Upper lobe of left lung (tissue), 6 donors: ENCODE measurements at regions not wholly inside any gene's neighbourhood (a gene's known extent, or its start where the extent isn't known, plus 50 kb on each side); places are given as distances from the start of the nearest gene placed in this dataset.

Experiments
- ATAC-seq, 2 donors: fragments of 200-7000 bp; cut with Tn5 transposase; one replicate each; pipeline ENCODE4 v1.9.1; 2022; ENCODE audit warnings: mild to moderate bottlenecking in 2 of 2, moderate library complexity in 2 of 2; ENCODE audit not compliant: low FRiP score in 2 of 2
- DNase-seq, 2 donors: peaks; one replicate each; pipeline ENCODE4 v3.0.0-alpha.2; 2019 to 2020
- H3K27ac ChIP-seq, 4 donors: fragments of 200-600 bp; sonication (generic); one replicate each; pipeline ENCODE4 v1.5.1; 2016 to 2019
- H3K27me3 ChIP-seq, 4 donors: fragments of 200-600 bp; sonication (generic); one replicate each; pipeline ENCODE4 v1.5.1; 2017 to 2019
- H3K36me3 ChIP-seq, 4 donors: fragments of 200-600 bp; sonication (generic); one replicate each; pipeline ENCODE4 v1.5.1; 2016 to 2019
- H3K4me1 ChIP-seq, 4 donors: fragments of 200-600 bp; sonication (generic); one replicate each; pipeline ENCODE4 v1.5.1; 2018 to 2019
- H3K4me3 ChIP-seq, 4 donors: fragments of 200-600 bp; sonication (generic); one replicate each; pipeline ENCODE4 v1.5.1; 2017 to 2019; ENCODE audit warnings: mild to moderate bottlenecking in 2 of 4, moderate library complexity in 1 of 4
- H3K9me3 ChIP-seq, 4 donors: fragments of 200-600 bp; sonication (generic); one replicate each; pipeline ENCODE4 v1.5.1; 2018 to 2019
- CTCF ChIP-seq, 6 experiments: fragments of 450-650 bp in 4 of 6; fragments of 200-600 bp in 2 of 6; sonication (generic) in 2 of 6; IDR thresholded peaks; one replicate each; pipeline ENCODE4 v1.5.1; 2016 to 2019; ENCODE audit warnings: antibody characterized with exemption in 6 of 6
- EP300 ChIP-seq, 4 donors: sonication (generic); formaldehyde crosslinking; IDR thresholded peaks; one replicate each; pipeline ENCODE4 v1.5.1; 2017; ENCODE audit warnings: antibody characterized with exemption in 4 of 4, control low read depth in 2 of 4
- POLR2A ChIP-seq, 4 donors: fragments of 450-650 bp; IDR thresholded peaks; one replicate each; pipeline ENCODE4 v1.5.1; 2016 to 2017; ENCODE audit warnings: antibody characterized with exemption in 4 of 4, mild to moderate bottlenecking in 2 of 4
- POLR2AphosphoS5 ChIP-seq, 2 donors: sonication (generic); formaldehyde crosslinking; IDR thresholded peaks; one replicate each; pipeline ENCODE4 v1.5.1; 2017; ENCODE audit warnings: antibody characterized with exemption in 2 of 2
- WGBS, 2 donors: methylation state at CpG; one replicate each; pipeline ENCODE4 v1.1.5; 2017 to 2018; 5-methylcytosine and 5-hydroxymethylcytosine counted together
- donor health status: DM: no; HTN: no; CAD: no; lungs with moderate emphysema.
- donor health status: DM: no; HTN: yes; CAD: no; lungs with severe emphysema.

GRCh38 chr2:236947294-236947693 lies 138.4 kb upstream of the COPS8 start:
- no peaks in the 10 kb centered on the region for H3K9me3 ChIP-seq
- ATAC-seq (no peak), DNase-seq (no peak)
- 46 to 59% methylated on average over 3 of the region's 3 CpGs for WGBS, 2 donors
- peaks cover 0 to 4% (median 2%) of the 10 kb centered on the region in 4 donors for H3K4me1 ChIP-seq
- H3K36me3 ChIP-seq = no peaks in the 10 kb centered on the region
- TF ChIP-seq POLR2A (IDR thresholded peaks at IDR 0.05) (no peak), EP300 (IDR thresholded peaks at IDR 0.05) (no peak), POLR2AphosphoS5 (IDR thresholded peaks at IDR 0.05) (no peak), CTCF (IDR thresholded peaks at IDR 0.05) (no peak)
- H3K27me3 ChIP-seq = no peaks in the 10 kb centered on the region
- no peak overlapping the region for H3K27ac ChIP-seq
- H3K4me3 ChIP-seq = no peak overlapping the region

GRCh38 chr2:236947896-236948295 lies 137.8 kb upstream of the COPS8 start:
- Histone ChIP-seq H3K9me3 (no peaks in the 10 kb centered on the region), H3K27ac (no peak overlapping the region), H3K36me3 (no peaks in the 10 kb centered on the region), H3K4me1 (peaks cover 0 to 4% (median 2%) of the 10 kb centered on the region in 4 donors), H3K4me3 (no peak overlapping the region), H3K27me3 (no peaks in the 10 kb centered on the region)
- DNase-seq (no peak), ATAC-seq (no peak)
- TF ChIP-seq CTCF (IDR thresholded peaks at IDR 0.05) = no peak
- 97 to 100% methylated on average over 5 to 9 of the region's 9 CpGs for WGBS, 2 donors

GRCh38 chr2:236949089-236949905 lies 136.4 kb upstream of the COPS8 start:
- Histone ChIP-seq H3K36me3 (no peaks in the 10 kb centered on the region), H3K9me3 (no peaks in the 10 kb centered on the region), H3K27me3 (no peaks in the 10 kb centered on the region), H3K27ac (peak overlapping the region in 1 of 4 donors; percentile 21), H3K4me1 (peaks cover 0 to 4% (median 2%) of the 10 kb centered on the region in 4 donors), H3K4me3 (no peak overlapping the region)
- peak in 1 of 2 donors; percentile 76 for DNase-seq
- WGBS, 2 donors = 77 to 88% methylated on average over 20 of the region's 20 CpGs
- TF ChIP-seq EP300 (IDR thresholded peaks at IDR 0.05) (no peak), CTCF (IDR thresholded peaks at IDR 0.05) (no peak), POLR2A (IDR thresholded peaks at IDR 0.05) (no peak), POLR2AphosphoS5 (IDR thresholded peaks at IDR 0.05) (no peak)
- ATAC-seq = peak in 1 of 2 donors; percentile 25

GRCh38 chr2:236951830-236952475 lies 133.7 kb upstream of the COPS8 start:
- TF ChIP-seq EP300 (IDR thresholded peaks at IDR 0.05) = no peak
- TF ChIP-seq POLR2A (IDR thresholded peaks at IDR 0.05) = no peak
- TF ChIP-seq POLR2AphosphoS5 (IDR thresholded peaks at IDR 0.05) = no peak
- no peak for TF ChIP-seq CTCF (IDR thresholded peaks at IDR 0.05)
- no peak for DNase-seq
- no peaks in the 10 kb centered on the region for H3K9me3 ChIP-seq
- no peak for ATAC-seq
- no peaks in the 10 kb centered on the region for H3K27me3 ChIP-seq
- H3K27ac ChIP-seq = no peak overlapping the region
- H3K4me1 ChIP-seq = no peaks in the 10 kb centered on the region
- no peak overlapping the region for H3K4me3 ChIP-seq
- WGBS, 2 donors = 97 to 100% methylated on average over 3 of the region's 3 CpGs
- H3K36me3 ChIP-seq = no peaks in the 10 kb centered on the region
